ENCODE measurements at regions not wholly inside any gene's neighbourhood (a gene's known extent, or its start where the extent isn't known, plus 50 kb on each side); places are given as distances from the start of the nearest gene placed in this dataset.

DNA sequence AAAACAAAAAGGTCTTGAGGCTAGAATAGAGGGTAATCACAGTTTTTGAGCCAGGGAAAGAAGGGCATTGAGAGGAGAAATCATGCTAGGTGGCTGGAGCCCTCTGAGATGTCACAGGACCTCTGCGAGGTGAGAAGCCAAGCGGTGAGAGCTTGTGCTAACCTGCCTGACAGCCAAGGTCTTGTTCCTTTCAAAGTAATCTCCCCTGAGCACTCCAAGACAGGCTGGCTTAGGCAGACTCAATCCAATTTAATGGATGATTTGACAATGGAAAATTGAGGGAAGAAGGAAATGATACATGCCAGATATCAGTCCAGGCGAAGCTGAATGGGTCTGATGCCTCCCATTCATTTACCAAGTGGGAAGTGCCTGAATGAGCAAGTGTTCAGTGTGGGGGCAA is 311.9 kb upstream of the PTBP2 start:
- no peak overlapping the region for H3K4me3 Mint-ChIP-seq (ENCODE audit: low read depth, unreplicated experiment)
- DNase-seq, result no peak
- no peaks in the 10 kb centered on the region for H3K36me3 Mint-ChIP-seq (ENCODE audit: insufficient read depth, unreplicated experiment)
- H3K9me3 Mint-ChIP-seq (ENCODE audit: low read depth, unreplicated experiment), result peaks cover 2% of the 10 kb centered on the region
- TF ChIP-seq CTCF (IDR thresholded peaks at IDR 0.05; ENCODE audit: unreplicated experiment), result no peak
- H3K27me3 Mint-ChIP-seq (ENCODE audit: unreplicated experiment), result no peaks in the 10 kb centered on the region
- H3K27ac Mint-ChIP-seq (ENCODE audit: unreplicated experiment), result no peak overlapping the region
- no TSS peak for BruUV-seq (replicated peaks)
- H3K4me1 Mint-ChIP-seq (ENCODE audit: low read depth, unreplicated experiment), result no peaks in the 10 kb centered on the region
- intact Hi-C loops (cut with micrococcal nuclease; ENCODE audit: unreplicated experiment), result no loop called here
- CTCF ChIA-PET, result no interaction called here

- no peak for DNase-seq
- H3K4me3 Mint-ChIP-seq (ENCODE audit: low read depth, unreplicated experiment), result no peak overlapping the region
- CTCF ChIA-PET, result no interaction called here
- no TSS peak for BruUV-seq (replicated peaks)
- H3K9me3 Mint-ChIP-seq (ENCODE audit: low read depth, unreplicated experiment), result peaks cover 2% of the 10 kb centered on the region
- H3K4me1 Mint-ChIP-seq (ENCODE audit: low read depth, unreplicated experiment), result no peaks in the 10 kb centered on the region
- no peak overlapping the region for H3K27ac Mint-ChIP-seq (ENCODE audit: unreplicated experiment)
- H3K27me3 Mint-ChIP-seq (ENCODE audit: unreplicated experiment), result no peaks in the 10 kb centered on the region
- H3K36me3 Mint-ChIP-seq (ENCODE audit: insufficient read depth, unreplicated experiment), result no peaks in the 10 kb centered on the region
- no peak for TF ChIP-seq CTCF (IDR thresholded peaks at IDR 0.05; ENCODE audit: unreplicated experiment)
- intact Hi-C loops (cut with micrococcal nuclease; ENCODE audit: unreplicated experiment), result no loop called here
These were observed 310.6 kb upstream of the PTBP2 start for GRCh38 chr1:96411006-96411405.

DNA sequence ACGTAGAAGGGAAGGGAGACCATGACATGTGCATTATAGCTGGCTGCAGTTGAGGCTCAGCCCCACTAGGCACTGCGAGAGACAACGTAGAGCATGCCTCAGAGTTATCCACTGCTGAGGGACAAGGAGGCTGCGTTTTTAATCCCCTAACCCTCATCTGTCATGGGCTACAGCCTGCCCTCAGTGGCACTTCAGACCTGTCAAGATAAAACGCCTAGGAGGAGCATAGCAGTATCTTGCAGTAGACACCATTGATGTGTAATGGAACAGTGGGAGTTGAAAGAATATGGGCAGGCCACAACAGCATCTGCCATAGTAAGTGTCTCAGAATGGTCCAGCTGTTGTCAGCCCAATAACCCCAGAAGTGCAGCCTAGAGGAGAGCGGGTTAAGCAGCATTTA is 307.0 kb upstream of the PTBP2 start:
- intact Hi-C loops (cut with micrococcal nuclease; ENCODE audit: unreplicated experiment), result no loop called here
- no TSS peak for BruUV-seq (replicated peaks)
- H3K4me3 Mint-ChIP-seq (ENCODE audit: low read depth, unreplicated experiment), result no peak overlapping the region
- no peak overlapping the region for H3K27ac Mint-ChIP-seq (ENCODE audit: unreplicated experiment)
- CTCF ChIA-PET, result no interaction called here
- H3K9me3 Mint-ChIP-seq (ENCODE audit: low read depth, unreplicated experiment), result peaks cover 2% of the 10 kb centered on the region
- no peaks in the 10 kb centered on the region for H3K27me3 Mint-ChIP-seq (ENCODE audit: unreplicated experiment)
- no peaks in the 10 kb centered on the region for H3K4me1 Mint-ChIP-seq (ENCODE audit: low read depth, unreplicated experiment)
- H3K36me3 Mint-ChIP-seq (ENCODE audit: insufficient read depth, unreplicated experiment), result no peaks in the 10 kb centered on the region
- no peak for TF ChIP-seq CTCF (IDR thresholded peaks at IDR 0.05; ENCODE audit: unreplicated experiment)
- no peak for DNase-seq

DNA sequence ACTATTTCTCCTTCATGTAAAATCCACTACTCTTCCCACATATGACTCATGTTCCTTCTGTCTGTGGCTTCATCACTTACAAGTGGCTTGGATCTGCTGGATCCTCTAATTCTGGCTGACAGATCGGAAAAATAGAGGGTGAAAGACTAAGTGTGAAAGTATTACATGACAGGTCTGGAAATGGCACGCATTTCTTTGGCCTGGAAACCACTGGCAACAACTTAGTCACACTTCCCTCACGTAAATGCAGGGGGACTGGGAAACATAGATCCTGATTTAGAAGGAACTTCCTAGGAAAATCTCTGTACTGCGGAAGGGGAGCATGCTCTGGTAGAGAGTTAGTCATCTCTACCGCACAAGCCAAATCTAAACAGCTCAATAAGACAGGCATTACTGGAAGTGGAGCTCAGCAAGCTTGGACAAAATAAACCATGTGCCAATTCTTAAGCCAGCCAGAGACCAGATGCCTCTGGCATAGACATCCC is 305.4 kb upstream of the PTBP2 start:
- BruUV-seq (replicated peaks), result no TSS peak
- H3K4me3 Mint-ChIP-seq (ENCODE audit: low read depth, unreplicated experiment), result no peak overlapping the region
- H3K27me3 Mint-ChIP-seq (ENCODE audit: unreplicated experiment), result no peaks in the 10 kb centered on the region
- no peak for DNase-seq
- H3K27ac Mint-ChIP-seq (ENCODE audit: unreplicated experiment), result no peak overlapping the region
- CTCF ChIA-PET, result no interaction called here
- no peaks in the 10 kb centered on the region for H3K9me3 Mint-ChIP-seq (ENCODE audit: low read depth, unreplicated experiment)
- no peaks in the 10 kb centered on the region for H3K36me3 Mint-ChIP-seq (ENCODE audit: insufficient read depth, unreplicated experiment)
- TF ChIP-seq CTCF (IDR thresholded peaks at IDR 0.05; ENCODE audit: unreplicated experiment), result no peak
- no peaks in the 10 kb centered on the region for H3K4me1 Mint-ChIP-seq (ENCODE audit: low read depth, unreplicated experiment)
- intact Hi-C loops (cut with micrococcal nuclease; ENCODE audit: unreplicated experiment), result no loop called here

Data from Calu3 (cell line).